Nephron progenitor cell (in vitro differentiated cells): ENCODE measurements at regions not wholly inside any gene's neighbourhood (a gene's known extent, or its start where the extent isn't known, plus 50 kb on each side); places are given as distances from the start of the nearest gene placed in this dataset.

ENCODE experiments used
- DNase-seq: peaks from one replicate; pipeline ENCODE4 v3.0.0; 2021
- H3K27ac Mint-ChIP-seq: 2 replicates; pipeline ENCODE4 v1.8.0; 2021; ENCODE audit warnings: mild to moderate bottlenecking, moderate library complexity, mixed read lengths
- H3K27me3 Mint-ChIP-seq: 2 replicates; pipeline ENCODE4 v1.8.0; 2021; ENCODE audit warnings: mild to moderate bottlenecking, low read depth, mixed read lengths; ENCODE audit not compliant: poor library complexity
- H3K36me3 Mint-ChIP-seq: 2 replicates; pipeline ENCODE4 v1.8.0; 2021; ENCODE audit warnings: low read depth, mixed read lengths
- H3K4me1 Mint-ChIP-seq: 2 replicates; pipeline ENCODE4 v1.8.0; 2021; ENCODE audit warnings: mixed read lengths
- H3K4me3 Mint-ChIP-seq: 2 replicates; pipeline ENCODE4 v1.8.0; 2021; ENCODE audit warnings: mild to moderate bottlenecking, moderate library complexity, mixed read lengths
- H3K9me3 Mint-ChIP-seq: 2 replicates; pipeline ENCODE4 v1.8.0; 2021; ENCODE audit warnings: mild to moderate bottlenecking, moderate library complexity, mixed read lengths
- TF ChIP-seq, protein P1 (sequence below): fragments of 200-600 bp; sonication (generic); IDR thresholded peaks from 2 replicates; pipeline ENCODE4 v1.5.0; 2021; ENCODE audit warnings: antibody characterized with exemption

DNA sequence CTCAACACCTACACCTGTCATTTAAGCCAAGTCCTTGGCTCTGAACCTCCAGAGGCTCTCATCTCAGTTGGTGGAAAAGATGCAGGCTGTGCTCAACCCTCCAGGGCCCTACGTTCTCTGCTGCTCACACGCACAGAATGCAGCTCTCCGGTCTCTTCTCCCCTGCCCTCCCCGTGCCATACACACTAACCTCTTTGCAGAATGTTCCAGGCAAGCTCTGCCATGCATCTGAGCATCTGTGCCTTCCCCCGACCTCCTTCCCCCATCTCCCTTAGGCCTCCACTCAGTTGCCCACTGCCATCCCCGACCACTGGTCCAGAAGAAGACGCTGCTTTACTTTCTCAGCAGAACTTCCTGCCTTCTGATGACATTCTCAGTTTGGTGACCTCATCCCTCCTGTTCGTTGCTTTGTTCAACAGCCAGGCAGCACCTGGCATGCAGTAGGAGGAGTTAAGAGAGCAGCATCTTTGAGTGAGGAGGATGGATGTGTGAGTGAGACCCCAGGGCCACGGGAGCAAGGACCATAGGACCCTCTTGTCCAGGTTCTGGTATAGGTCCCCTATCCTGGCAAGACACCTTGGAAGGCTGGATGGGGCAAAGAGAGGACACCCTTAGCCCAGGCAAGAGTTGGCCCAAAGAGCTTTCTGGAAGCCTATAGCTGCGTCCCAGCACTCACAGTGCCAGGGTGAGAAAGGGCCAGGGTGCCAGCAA is 598.0 kb downstream of the BRD1 start:
- Mint-ChIP-seq H3K9me3 (no peaks in the 10 kb centered on the region), H3K4me1 (no peaks in the 10 kb centered on the region), H3K27me3 (peaks cover 10% of the 10 kb centered on the region), H3K27ac (no peak overlapping the region), H3K36me3 (no peaks in the 10 kb centered on the region), H3K4me3 (no peak overlapping the region)
- no peak for DNase-seq
- TF ChIP-seq, protein P1, sequence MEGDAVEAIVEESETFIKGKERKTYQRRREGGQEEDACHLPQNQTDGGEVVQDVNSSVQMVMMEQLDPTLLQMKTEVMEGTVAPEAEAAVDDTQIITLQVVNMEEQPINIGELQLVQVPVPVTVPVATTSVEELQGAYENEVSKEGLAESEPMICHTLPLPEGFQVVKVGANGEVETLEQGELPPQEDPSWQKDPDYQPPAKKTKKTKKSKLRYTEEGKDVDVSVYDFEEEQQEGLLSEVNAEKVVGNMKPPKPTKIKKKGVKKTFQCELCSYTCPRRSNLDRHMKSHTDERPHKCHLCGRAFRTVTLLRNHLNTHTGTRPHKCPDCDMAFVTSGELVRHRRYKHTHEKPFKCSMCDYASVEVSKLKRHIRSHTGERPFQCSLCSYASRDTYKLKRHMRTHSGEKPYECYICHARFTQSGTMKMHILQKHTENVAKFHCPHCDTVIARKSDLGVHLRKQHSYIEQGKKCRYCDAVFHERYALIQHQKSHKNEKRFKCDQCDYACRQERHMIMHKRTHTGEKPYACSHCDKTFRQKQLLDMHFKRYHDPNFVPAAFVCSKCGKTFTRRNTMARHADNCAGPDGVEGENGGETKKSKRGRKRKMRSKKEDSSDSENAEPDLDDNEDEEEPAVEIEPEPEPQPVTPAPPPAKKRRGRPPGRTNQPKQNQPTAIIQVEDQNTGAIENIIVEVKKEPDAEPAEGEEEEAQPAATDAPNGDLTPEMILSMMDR, result no peak

DNA sequence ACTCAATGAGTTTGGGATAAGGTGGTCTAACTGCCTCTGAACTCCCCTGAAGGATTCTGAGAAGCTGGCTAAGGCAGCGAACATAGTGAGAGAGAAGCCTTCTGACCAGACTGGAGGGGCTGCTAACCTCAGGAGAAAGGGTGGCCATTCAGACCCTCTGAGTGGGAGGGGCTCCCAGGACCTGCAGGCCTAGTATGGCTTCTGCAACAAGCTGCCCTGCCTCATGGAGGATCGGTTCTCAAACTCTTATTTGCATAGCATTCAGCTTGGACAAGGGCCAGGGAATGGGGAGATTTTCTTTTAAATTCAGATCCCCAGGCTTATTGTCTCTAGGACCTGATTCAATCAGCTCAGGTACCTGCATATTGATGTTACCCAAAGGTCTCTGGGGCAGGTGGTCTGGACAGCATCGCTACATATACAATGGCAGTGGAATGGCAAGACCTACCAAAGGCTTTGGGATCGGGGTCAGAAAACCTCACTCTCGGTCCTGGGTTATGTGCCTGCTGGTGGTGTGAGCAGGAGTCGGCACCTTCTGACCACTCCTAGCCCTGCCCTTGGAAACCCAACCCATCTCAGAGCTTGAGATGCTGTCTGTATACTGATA is 599.1 kb downstream of the BRD1 start:
- DNase-seq, result no peak
- no peaks in the 10 kb centered on the region for H3K9me3 Mint-ChIP-seq
- peaks cover 16% of the 10 kb centered on the region for H3K27me3 Mint-ChIP-seq
- no peak overlapping the region for H3K4me3 Mint-ChIP-seq
- TF ChIP-seq, protein P1, result no peak
- no peak overlapping the region for H3K27ac Mint-ChIP-seq
- H3K36me3 Mint-ChIP-seq, result no peaks in the 10 kb centered on the region
- no peaks in the 10 kb centered on the region for H3K4me1 Mint-ChIP-seq

- TF ChIP-seq, protein P1, result no peak
- Mint-ChIP-seq H3K36me3 (no peaks in the 10 kb centered on the region), H3K4me3 (no peak overlapping the region), H3K27ac (no peak overlapping the region), H3K9me3 (no peaks in the 10 kb centered on the region), H3K4me1 (no peaks in the 10 kb centered on the region), H3K27me3 (peaks cover 16% of the 10 kb centered on the region)
- no peak for DNase-seq
Measured at GRCh38 chr22:49227670-49228069, 600.0 kb downstream of the BRD1 start.

GRCh38 chr22:49226096-49226495 is 601.6 kb downstream of the BRD1 start:
- H3K4me3 Mint-ChIP-seq, result no peak overlapping the region

GRCh38 chr22:49224243-49224642 is 603.4 kb downstream of the BRD1 start:
- TF ChIP-seq, protein P1, result no peak
- no peak overlapping the region for H3K4me3 Mint-ChIP-seq
- no peak overlapping the region for H3K27ac Mint-ChIP-seq
- H3K27me3 Mint-ChIP-seq, result peaks cover 17% of the 10 kb centered on the region
- peaks cover 6% of the 10 kb centered on the region for H3K9me3 Mint-ChIP-seq
- H3K36me3 Mint-ChIP-seq, result no peaks in the 10 kb centered on the region
- DNase-seq, result no peak
- no peaks in the 10 kb centered on the region for H3K4me1 Mint-ChIP-seq

More at GRCh38 chr22:49226096-49226495, 601.6 kb downstream of the BRD1 start:
- Mint-ChIP-seq H3K9me3 (no peaks in the 10 kb centered on the region), H3K4me1 (no peaks in the 10 kb centered on the region), H3K27ac (no peak overlapping the region), H3K36me3 (no peaks in the 10 kb centered on the region), H3K27me3 (peaks cover 17% of the 10 kb centered on the region)
- TF ChIP-seq, protein P1, result no peak
- DNase-seq, result no peak

DNA sequence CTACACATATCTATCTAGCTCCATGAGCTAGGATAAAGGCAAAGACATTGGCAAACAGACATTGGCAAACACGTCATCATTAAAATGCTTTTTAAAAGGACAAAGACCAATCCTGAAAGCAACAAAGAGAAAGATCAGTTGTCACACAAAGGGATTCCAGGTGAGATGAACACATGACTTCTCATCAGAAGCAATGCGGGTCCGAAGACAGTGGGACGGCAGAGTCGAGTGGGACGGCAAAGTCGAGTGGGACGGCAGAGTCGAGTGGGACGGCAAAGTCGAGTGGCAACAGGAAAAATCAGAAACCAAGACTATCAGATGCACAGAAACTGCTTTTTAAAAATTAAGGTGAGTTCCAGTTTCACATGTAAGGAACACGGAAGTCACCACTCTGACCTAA is 609.5 kb downstream of the BRD1 start:
- Mint-ChIP-seq H3K4me3 (no peak overlapping the region), H3K36me3 (no peaks in the 10 kb centered on the region), H3K27ac (no peak overlapping the region), H3K9me3 (peaks cover 37% of the 10 kb centered on the region), H3K27me3 (peaks cover 12% of the 10 kb centered on the region), H3K4me1 (no peaks in the 10 kb centered on the region)
- no peak for DNase-seq
- TF ChIP-seq, protein P1, result no peak
